HCT116 (cell line): ENCODE measurements at regions not wholly inside any gene's neighbourhood (a gene's known extent, or its start where the extent isn't known, plus 50 kb on each side); places are given as distances from the start of the nearest gene placed in this dataset.

Experiments
- ATAC-seq: fragments of 200-7000 bp; cut with Tn5 transposase; 2 replicates; pipeline ENCODE4 v1.9.1; 2020; ENCODE audit warnings: mild to moderate bottlenecking, moderate library complexity
- BruUV-seq: library from RNA; stranded (reverse); fragments of 400-500 nt; replicated peaks from 2 replicates; lab custom pipeline; 2021; lab: Mats Ljungman, UMichigan
- CTCF ChIA-PET: fragments of 300-600 bp; sonication (Branson Sonifier 250); formaldehyde crosslinking; loops from one replicate; lab custom pipeline; 2021; ENCODE audit warnings: antibody characterized with exemption; lab: Charles Lee
- POLR2A ChIA-PET: fragments of 300-600, 350-600 bp; sonication (Branson Sonifier 250); formaldehyde crosslinking; loops from one replicate; lab custom pipeline; 2021; ENCODE audit warnings: antibody characterized with exemption; lab: Charles Lee
- RAD21 ChIA-PET, 2 experiments: fragments of 300-600 bp; sonication (Branson Sonifier 250); formaldehyde crosslinking; loops; one replicate each; lab custom pipeline; 2023; ENCODE audit warnings: low total read pairs in 2 of 2; ENCODE audit not compliant: uncharacterized antibody in 2 of 2, unreplicated experiment in 2 of 2, low non-redundant PET in 1 of 2; lab: Charles Lee
- DNase-seq: peaks from one replicate; pipeline ENCODE4 v3.0.0-alpha.2; 2010; ENCODE audit warnings: low read depth, low spot score
- H2AFZ ChIP-seq: fragments of 200-600 bp; shearing (Covaris generic), sonication (generic); 2 replicates; pipeline ENCODE4 v1.6.1; 2017; ENCODE audit warnings: low read depth, mixed run types, mixed read lengths, antibody characterized with exemption, low read length; ENCODE audit not compliant: poor library complexity, severe bottlenecking
- H3K27ac ChIP-seq: 2 replicates; pipeline ENCODE4 v1.5.1; 2012; ENCODE audit warnings: low read depth, low read length
- H3K27me3 ChIP-seq: fragments of 200-600 bp; sonication (generic); 2 replicates; pipeline ENCODE4 v1.6.1; 2016; ENCODE audit warnings: mixed run types, low read length, mixed read lengths; ENCODE audit not compliant: insufficient read depth
- H3K36me3 ChIP-seq, 2 experiments: fragments of 200-500 bp in 1 of 2; fragments of 200-600 bp in 1 of 2; sonication (Bioruptor generic) in 1 of 2; sonication (generic) in 1 of 2; 2 replicates each; pipeline versions ENCODE4 v1.5.1 to v1.6.1; 2014 to 2016; ENCODE audit warnings: low read length in 2 of 2, inconsistent platforms in 1 of 2, mixed read lengths in 1 of 2, mixed run types in 1 of 2; ENCODE audit not compliant: insufficient read depth in 2 of 2, control insufficient read depth in 1 of 2
- H3K4me1 ChIP-seq, 2 experiments: fragments of 200-600 bp in 1 of 2; sonication (generic) in 1 of 2; 2 replicates each; pipeline versions ENCODE4 v1.5.1 to v1.6.1; 2012 to 2017; ENCODE audit warnings: low read length in 2 of 2, inconsistent platforms in 1 of 2, mild to moderate bottlenecking in 1 of 2, mixed read lengths in 1 of 2, mixed run types in 1 of 2, moderate library complexity in 1 of 2; ENCODE audit not compliant: insufficient read depth in 2 of 2, control insufficient read depth in 1 of 2
- H3K4me2 ChIP-seq: fragments of 200-600 bp; sonication (generic); 2 replicates; pipeline ENCODE4 v1.6.1; 2017; ENCODE audit warnings: mixed run types, low read length, mixed read lengths
- H3K4me3 ChIP-seq, 2 experiments: fragments of 200-600 bp in 1 of 2; sonication (generic) in 1 of 2; replicated peaks in 1 of 2; 2 replicates each; pipeline ENCODE4 v1.5.1; 2011 to 2016; ENCODE audit warnings: low read length in 2 of 2, control low read depth in 1 of 2, low read depth in 1 of 2, mild to moderate bottlenecking in 1 of 2, mixed read lengths in 1 of 2, mixed run types in 1 of 2
- H3K79me2 ChIP-seq: fragments of 200-600 bp; sonication (generic); 2 replicates; pipeline ENCODE4 v1.6.1; 2017; ENCODE audit warnings: mild to moderate bottlenecking, mixed run types, low read length, moderate library complexity, mixed read lengths; ENCODE audit not compliant: insufficient read depth
- H3K9ac ChIP-seq: fragments of 200-600 bp; sonication (generic); 2 replicates; pipeline ENCODE4 v1.6.1; 2016; ENCODE audit warnings: low read length, mixed read lengths
- H3K9me2 ChIP-seq: fragments of 200-600 bp; sonication (generic), shearing (Covaris generic); 2 replicates; pipeline ENCODE4 v1.6.1; 2017; ENCODE audit warnings: mixed run types, mild to moderate bottlenecking, moderate library complexity; ENCODE audit not compliant: insufficient read depth
- H3K9me3 ChIP-seq, 2 experiments: fragments of 200-500 bp in 1 of 2; fragments of 200-600 bp in 1 of 2; sonication (Bioruptor generic) in 1 of 2; sonication (generic) in 1 of 2; 2 replicates each; pipeline ENCODE4 v1.6.1; 2014 to 2017; ENCODE audit warnings: low read length in 2 of 2, mixed read lengths in 2 of 2, inconsistent platforms in 1 of 2, low read depth in 1 of 2, mild to moderate bottlenecking in 1 of 2, mixed run types in 1 of 2, moderate library complexity in 1 of 2; ENCODE audit not compliant: control insufficient read depth in 1 of 2, insufficient read depth in 1 of 2
- H4K20me1 ChIP-seq: fragments of 200-600 bp; sonication (generic), shearing (Covaris generic); 2 replicates; pipeline ENCODE4 v1.6.1; 2017; ENCODE audit warnings: mixed run types, mild to moderate bottlenecking, moderate library complexity; ENCODE audit not compliant: insufficient read depth
- CBX3 ChIP-seq: IDR thresholded peaks from 2 replicates; pipeline ENCODE4 v1.6.1; 2012; ENCODE audit warnings: low read depth
- ELF1 ChIP-seq: IDR thresholded peaks from 2 replicates; pipeline ENCODE4 v1.6.1; 2012; ENCODE audit warnings: low read depth, borderline replicate concordance
- POLR2A ChIP-seq: IDR thresholded peaks from 2 replicates; pipeline ENCODE4 v1.7.0; 2011; ENCODE audit warnings: borderline replicate concordance; ENCODE audit not compliant: insufficient read depth, insufficient read length; ENCODE audit errors: extremely low read depth
- POLR2AphosphoS5 ChIP-seq: IDR thresholded peaks from 2 replicates; pipeline ENCODE4 v1.6.1; 2011; ENCODE audit warnings: mild to moderate bottlenecking, low read depth, low read length, moderate library complexity
- RAD21 ChIP-seq: IDR thresholded peaks from 2 replicates; pipeline ENCODE4 v1.6.1; 2012; ENCODE audit warnings: low read depth, mild to moderate bottlenecking
- SIN3A ChIP-seq: IDR thresholded peaks from 2 replicates; pipeline ENCODE4 v1.6.1; 2012; ENCODE audit warnings: low read depth
- SP1 ChIP-seq: IDR thresholded peaks from 2 replicates; pipeline ENCODE4 v1.6.1; 2012; ENCODE audit warnings: low read depth
- SRF ChIP-seq: IDR thresholded peaks from 2 replicates; pipeline ENCODE4 v1.6.1; 2012; ENCODE audit warnings: low read depth
- YY1 ChIP-seq: IDR thresholded peaks from 2 replicates; pipeline ENCODE4 v1.6.1; 2011; ENCODE audit warnings: low read length, low read depth, moderate library complexity, mild to moderate bottlenecking; ENCODE audit not compliant: insufficient replicate concordance; ENCODE audit errors: extremely low read depth
- intact Hi-C: fragments of 100-400 bp; cut with micrococcal nuclease; formaldehyde crosslinking; loops from 2 replicates; pipeline ENCODE4 v1.10.0; 2022
- TF ChIP-seq, protein P1 (sequence below), 3 experiments: fragments of 200-600 bp in 1 of 3; sonication (generic) in 1 of 3; IDR thresholded peaks in 2 of 3; conservative IDR thresholded peaks in 1 of 3; 2 replicates each; pipeline ENCODE4 v1.5.1; 2012 to 2017; ENCODE audit warnings: low read depth in 2 of 3, low read length in 2 of 3, antibody characterized with exemption in 1 of 3, borderline replicate concordance in 1 of 3, control low read depth in 1 of 3, mild to moderate bottlenecking in 1 of 3, mixed read lengths in 1 of 3, mixed run types in 1 of 3, moderate library complexity in 1 of 3; ENCODE audit not compliant: insufficient read depth in 1 of 3
- TF ChIP-seq, protein P2 (sequence below): IDR thresholded peaks from 2 replicates; pipeline ENCODE4 v1.6.1; 2012

DNA sequence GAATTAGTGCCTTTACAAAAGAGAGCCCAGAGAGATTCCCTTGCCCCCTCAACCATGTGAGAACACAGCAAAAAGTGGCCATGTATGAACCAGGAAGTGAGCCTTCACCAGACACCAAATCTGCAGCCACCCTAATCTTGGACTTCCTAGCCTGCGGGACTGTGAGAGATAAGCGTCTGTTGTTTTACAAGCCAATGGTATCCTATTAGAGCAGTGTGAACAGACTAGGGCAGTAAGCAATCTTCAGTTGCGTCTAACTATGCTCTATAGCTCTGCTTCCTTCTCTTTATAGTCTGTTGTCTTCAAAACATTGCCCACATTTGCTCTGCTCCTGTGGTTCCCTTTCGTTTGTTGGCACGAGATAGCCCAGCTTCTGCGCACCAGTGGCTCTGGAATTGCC is 109.5 kb upstream of the FNDC3A start:
- CTCF ChIA-PET: no interaction called here
- POLR2A ChIA-PET: no interaction called here
- Histone ChIP-seq H3K79me2 (no peaks in the 10 kb centered on the region), H3K27me3 (no peaks in the 10 kb centered on the region), H3K9me3 (no peaks in the 10 kb centered on the region), H3K36me3 (no peaks in the 10 kb centered on the region), H4K20me1 (no peaks in the 10 kb centered on the region), H3K4me1 (no peaks in the 10 kb centered on the region), H3K27ac (no peak overlapping the region), H3K4me3 (no peak overlapping the region), H2AFZ (no peak overlapping the region), H3K9me2 (no peaks in the 10 kb centered on the region), H3K4me2 (no peak overlapping the region), H3K9ac (no peak overlapping the region)
- RAD21 ChIA-PET: no interaction called here
- BruUV-seq: no TSS peak
- DNase-seq: no peak
- no peak for ATAC-seq
- intact Hi-C loops: no loop called here
- TF ChIP-seq RAD21: no peak
- TF ChIP-seq SP1: no peak
- TF ChIP-seq ELF1: no peak
- TF ChIP-seq POLR2A: no peak
- TF ChIP-seq, protein P1, sequence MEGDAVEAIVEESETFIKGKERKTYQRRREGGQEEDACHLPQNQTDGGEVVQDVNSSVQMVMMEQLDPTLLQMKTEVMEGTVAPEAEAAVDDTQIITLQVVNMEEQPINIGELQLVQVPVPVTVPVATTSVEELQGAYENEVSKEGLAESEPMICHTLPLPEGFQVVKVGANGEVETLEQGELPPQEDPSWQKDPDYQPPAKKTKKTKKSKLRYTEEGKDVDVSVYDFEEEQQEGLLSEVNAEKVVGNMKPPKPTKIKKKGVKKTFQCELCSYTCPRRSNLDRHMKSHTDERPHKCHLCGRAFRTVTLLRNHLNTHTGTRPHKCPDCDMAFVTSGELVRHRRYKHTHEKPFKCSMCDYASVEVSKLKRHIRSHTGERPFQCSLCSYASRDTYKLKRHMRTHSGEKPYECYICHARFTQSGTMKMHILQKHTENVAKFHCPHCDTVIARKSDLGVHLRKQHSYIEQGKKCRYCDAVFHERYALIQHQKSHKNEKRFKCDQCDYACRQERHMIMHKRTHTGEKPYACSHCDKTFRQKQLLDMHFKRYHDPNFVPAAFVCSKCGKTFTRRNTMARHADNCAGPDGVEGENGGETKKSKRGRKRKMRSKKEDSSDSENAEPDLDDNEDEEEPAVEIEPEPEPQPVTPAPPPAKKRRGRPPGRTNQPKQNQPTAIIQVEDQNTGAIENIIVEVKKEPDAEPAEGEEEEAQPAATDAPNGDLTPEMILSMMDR (IDR thresholded peaks at IDR 0.05 in 2 of 3, conservative IDR thresholded peaks at IDR 0.05 in 1 of 3; ENCODE audit: borderline replicate concordance in 1 of 3, insufficient read depth in 1 of 3, low read depth in 2 of 3, low read length in 2 of 3): no peak
- TF ChIP-seq SIN3A: no peak
- TF ChIP-seq POLR2AphosphoS5: no peak
- TF ChIP-seq, protein P2, sequence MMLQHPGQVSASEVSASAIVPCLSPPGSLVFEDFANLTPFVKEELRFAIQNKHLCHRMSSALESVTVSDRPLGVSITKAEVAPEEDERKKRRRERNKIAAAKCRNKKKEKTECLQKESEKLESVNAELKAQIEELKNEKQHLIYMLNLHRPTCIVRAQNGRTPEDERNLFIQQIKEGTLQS: no peak
- no peak for TF ChIP-seq SRF
- TF ChIP-seq YY1: no peak
- TF ChIP-seq CBX3: no peak
